NCI-H1417 (cell line): ENCODE measurements at regions not wholly inside any gene's neighbourhood (a gene's known extent, or its start where the extent isn't known, plus 50 kb on each side); places are given as distances from the start of the nearest gene placed in this dataset.

Experiments used
- DNase-seq, 3 experiments: peaks; one replicate each; lab custom pipeline; 2025; lab: John Stamatoyannopoulos, UW

DNA sequence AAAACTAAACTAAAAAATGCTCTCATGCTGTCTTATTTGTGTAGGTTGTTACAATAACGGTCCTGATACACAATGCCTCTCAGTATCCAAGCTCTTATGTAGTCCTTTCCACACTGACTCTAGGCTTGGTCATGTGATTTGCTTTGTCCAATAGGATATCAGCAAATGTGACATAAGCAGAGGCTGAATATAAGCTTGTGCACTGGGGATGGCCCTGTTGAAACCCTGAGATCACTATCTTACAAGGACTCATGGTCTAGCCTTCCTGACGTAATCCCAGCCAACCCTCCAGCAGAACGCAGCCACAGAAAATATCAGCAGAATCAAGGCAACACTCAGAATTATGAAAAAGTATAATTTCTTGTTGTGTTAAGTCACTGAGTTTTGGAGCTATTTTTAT is 145.1 kb upstream of the CCN2 start:
- no peak for DNase-seq

DNA sequence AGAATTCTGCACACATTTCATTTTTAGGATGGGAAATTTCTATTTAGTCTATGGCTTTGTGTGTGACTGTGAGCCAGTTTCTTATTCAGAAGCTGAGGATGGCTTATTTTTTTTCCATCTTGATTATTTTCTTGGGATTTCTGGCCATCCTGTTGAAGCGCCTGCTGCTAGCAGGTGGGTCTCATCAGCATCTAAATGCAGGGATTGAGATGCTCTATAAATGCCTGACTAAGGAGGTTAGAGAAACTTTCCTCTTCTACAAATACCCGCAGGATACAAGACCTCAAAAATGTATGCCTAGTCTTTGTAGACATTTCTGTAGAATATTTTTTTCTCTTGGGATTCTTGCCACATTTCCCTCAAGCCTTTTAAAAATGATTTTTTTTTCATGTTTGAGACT is 138.0 kb upstream of the CCN2 start:
- DNase-seq, result no peak

- no peak for DNase-seq
Observed at GRCh38 chr6:132088150-132088549, 137.0 kb upstream of the CCN2 start.

- peak in 1 of 3 experiments; percentile 50 for DNase-seq
Observed at GRCh38 chr6:132087391-132087790, 136.2 kb upstream of the CCN2 start.

DNA sequence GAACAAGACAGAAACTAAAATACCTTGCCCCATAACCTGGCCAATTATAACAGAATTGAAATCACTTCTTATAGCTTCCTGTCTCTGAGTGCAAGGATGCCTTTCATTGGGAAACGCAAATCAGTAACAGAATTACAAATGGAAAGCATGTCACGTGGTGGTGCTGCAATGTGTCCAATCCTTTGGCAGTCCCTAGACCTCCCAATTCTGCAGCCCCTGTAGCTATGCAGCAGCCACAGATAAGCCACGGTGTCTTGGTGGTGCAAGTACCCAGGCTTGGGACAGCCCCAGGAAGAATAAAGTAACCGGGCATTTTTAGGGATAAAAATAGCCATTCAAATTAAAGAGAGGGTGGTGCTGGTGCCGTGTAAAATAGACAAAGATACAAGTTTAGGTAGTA is 134.6 kb upstream of the CCN2 start:
- DNase-seq, result no peak

DNA sequence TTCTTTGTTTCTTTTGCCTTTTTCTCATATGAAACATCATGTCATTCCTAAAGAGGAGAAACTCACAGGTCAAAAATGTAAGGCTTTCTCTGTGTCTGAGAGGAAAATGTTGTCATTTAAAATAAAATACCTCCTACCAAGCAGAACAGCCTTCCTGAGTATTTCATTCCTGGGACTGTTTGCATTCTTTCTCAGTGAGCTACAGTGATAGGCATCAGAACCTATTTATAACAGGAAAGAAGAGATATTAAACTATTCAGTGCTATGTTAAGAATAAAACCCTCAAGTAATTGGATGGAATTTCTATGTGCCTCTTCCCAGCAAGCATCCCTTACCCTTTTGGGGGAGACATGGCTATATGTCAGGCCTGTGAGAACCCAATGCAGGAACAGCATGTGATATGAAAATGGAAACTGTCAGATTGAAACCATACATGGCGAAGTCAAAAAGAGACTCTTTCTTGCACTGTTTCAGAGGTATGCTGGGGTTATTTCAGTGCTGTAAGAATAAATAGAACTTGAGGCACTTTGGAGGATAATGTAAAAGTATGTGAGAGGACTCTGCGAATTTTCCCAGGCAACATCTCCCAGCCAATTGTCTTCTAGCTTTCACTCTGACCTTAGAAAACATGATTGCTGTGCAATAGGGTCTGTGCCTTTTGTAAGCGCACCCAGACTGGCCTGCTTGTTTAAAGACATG is 133.8 kb upstream of the CCN2 start:
- DNase-seq, result no peak

- DNase-seq, result no peak
Observed at GRCh38 chr6:132082421-132082820, 131.2 kb upstream of the CCN2 start.

GRCh38 chr6:132081338-132081737 is 130.2 kb upstream of the CCN2 start:
- DNase-seq, result no peak

DNA sequence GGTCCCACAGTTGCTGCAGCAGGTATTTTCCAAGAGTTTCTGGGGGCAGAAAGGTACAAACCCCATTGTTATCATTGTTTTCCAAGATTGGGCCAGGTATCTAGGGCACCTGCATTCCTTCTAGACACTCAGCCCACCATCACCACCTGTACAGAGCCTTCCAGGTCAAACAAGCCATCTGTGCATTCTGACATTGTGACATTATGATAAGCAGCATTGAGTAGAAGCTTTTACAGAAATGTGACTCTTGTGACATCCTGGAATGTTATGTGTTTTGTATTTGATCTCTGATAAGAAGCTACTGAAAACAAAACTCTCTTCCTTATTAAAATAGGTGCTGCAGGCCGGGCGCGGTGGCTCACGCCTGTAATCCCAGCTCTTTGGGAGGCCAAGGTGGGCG is 128.1 kb upstream of the CCN2 start:
- DNase-seq, result no peak

- DNase-seq, result no peak
Observed at GRCh38 chr6:132076452-132076851, 125.3 kb upstream of the CCN2 start.

DNA sequence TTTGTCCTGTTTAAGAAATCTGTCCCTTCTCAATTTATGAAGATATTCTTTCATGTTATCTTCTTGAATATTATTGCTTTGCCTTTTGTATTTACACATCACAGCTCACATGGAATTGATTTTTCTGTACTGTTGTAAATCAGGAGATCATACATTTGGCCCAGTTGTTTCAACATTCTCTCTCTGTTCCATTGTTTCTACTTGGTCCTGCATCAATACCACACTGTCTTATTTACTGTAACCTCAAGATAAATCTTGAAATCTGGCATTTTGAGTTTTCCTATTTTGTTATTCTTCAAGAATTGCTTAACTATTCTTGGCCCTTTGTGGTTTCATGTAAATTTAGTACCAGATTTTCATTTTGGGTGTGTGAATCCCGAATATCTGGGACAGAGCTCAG is 121.7 kb upstream of the CCN2 start:
- no peak for DNase-seq

DNA sequence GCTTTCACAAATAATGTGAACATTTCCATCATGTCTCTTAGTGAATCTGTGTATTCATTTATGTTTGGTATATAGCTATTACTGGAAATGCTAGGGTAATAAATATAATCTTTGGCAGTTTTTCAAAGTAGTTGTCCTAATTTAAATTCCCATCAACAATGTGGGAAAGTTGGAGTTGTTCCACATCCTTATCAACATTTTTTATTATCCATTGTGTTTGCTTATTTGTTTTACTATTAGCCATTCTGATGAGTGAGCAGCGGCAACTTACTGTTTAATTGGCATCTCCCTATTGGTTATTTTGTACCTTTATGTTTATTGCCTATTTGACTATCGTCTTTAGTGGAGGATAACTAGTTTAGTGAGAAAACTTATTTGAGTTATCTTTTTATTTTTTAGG is 121.1 kb upstream of the CCN2 start:
- DNase-seq, result peak in 1 of 3 experiments; percentile 12

- peak in 1 of 3 experiments; percentile 9 for DNase-seq
Observed at GRCh38 chr6:132070356-132070755, 119.2 kb upstream of the CCN2 start.

DNA sequence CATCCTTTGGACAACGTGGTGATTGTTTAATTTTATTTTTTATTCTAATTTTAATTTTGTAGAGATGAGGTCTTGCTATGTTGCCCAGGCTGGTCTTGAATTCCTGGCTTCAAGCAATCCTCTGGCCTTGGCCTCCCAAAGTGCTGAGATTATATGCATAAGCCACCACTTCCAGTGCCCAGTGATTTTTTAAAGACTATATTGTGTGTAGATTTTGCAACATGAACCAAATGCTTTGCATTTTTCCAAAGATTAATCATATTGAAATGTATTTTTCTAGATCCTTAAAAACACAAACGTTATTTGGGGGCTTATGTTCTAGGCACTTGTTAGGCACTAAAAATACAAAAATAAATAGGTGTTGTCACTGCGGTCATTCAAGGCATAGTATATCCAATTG is 117.6 kb upstream of the CCN2 start:
- no peak for DNase-seq

- DNase-seq, result peak in 1 of 3 experiments; percentile 61
Observed at GRCh38 chr6:132067286-132067685, 116.1 kb upstream of the CCN2 start.

DNA sequence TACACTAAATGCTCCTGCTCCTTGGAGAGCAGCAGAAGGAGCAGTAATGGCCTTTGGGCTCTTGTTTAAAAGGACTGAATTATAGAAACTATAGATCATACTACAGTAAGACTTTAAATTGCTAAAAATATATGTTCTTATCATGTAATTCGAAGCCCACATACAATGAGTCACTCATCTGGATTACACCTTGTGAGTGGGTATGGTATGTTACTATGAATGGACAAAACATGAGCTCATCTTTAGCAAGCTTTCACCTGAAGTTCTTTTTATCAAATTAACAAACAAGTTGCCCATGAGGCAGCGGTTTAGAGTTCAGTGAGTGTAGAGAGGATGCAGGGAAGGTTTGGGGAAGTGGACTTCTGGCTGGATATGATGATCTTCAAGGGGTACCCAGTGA is 114.4 kb upstream of the CCN2 start:
- no peak for DNase-seq

GRCh38 chr6:132063738-132064137 is 112.6 kb upstream of the CCN2 start:
- DNase-seq, result no peak

DNA sequence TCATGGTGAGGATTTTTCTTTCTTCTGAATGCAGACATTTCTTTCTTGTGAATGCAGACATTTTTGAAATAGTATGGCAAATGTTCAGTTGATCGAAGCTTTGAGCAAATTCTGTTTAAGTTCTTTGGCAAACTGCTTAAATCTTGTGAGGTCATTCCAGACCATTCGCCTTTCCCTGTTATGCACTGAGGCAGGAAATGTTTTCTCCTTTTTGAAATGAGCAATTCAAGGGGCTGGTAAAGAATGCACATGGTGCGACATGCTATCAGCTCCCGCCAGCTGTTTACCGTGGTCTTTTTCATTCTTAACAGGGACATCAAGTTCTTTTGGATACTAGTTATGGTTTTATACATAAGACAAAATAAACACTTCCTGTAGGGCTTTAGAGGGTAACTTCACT is 112.0 kb upstream of the CCN2 start:
- no peak for DNase-seq

- no peak for DNase-seq
Observed at GRCh38 chr6:132062626-132063025, 111.5 kb upstream of the CCN2 start.

- DNase-seq, result no peak
Observed at GRCh38 chr6:132061381-132061780, 110.2 kb upstream of the CCN2 start.

DNA sequence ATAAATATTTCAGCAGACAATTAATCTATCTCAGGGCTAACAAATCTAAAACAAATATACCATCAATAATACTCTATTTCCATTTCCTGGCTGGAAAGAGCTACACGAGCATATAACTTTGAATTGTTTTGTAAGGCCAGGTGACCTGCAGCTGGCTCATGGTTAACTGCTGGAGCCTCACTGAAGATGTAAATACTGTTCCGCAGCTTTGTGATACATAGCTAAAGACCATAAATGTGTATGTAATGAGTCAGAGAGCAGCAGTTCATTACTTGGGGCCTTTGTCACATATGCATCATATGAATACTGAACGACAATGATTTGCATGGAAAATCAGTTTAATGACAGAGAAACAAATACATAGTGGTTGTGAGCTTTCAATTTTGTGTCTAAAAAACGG is 109.4 kb upstream of the CCN2 start:
- peak in 2 of 3 experiments; percentile 23 to 79 for DNase-seq

DNA sequence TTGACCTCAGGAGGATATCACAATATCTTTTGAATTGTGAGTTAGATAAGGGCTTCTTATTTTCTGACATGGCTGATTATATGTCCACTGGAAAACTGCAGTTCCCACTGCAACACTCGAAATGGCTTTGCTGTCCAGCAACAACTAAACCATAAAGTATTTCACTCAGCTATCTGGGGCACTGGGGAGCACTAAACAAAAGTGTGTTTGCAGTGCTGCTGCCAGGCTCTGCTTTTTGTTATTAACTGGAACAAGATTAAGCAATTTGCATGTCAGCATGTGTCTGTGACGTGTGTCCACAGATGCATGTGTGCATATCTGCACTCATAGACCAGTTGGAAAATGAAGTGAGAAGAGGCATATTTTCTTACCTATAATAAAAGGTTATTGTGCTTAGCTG is 107.8 kb upstream of the CCN2 start:
- DNase-seq, result no peak

- no peak for DNase-seq
Observed at GRCh38 chr6:132054525-132054924, 103.4 kb upstream of the CCN2 start.

- no peak for DNase-seq
Observed at GRCh38 chr6:132053511-132053910, 102.3 kb upstream of the CCN2 start.
